HUES48 (cell line): ENCODE measurements at regions not wholly inside any gene's neighbourhood (a gene's known extent, or its start where the extent isn't known, plus 50 kb on each side); places are given as distances from the start of the nearest gene placed in this dataset.

Experiments used
- H3K27ac ChIP-seq: one replicate; pipeline ENCODE4 v1.7.0; 2013; ENCODE audit warnings: low read depth, low read length, inconsistent platforms
- H3K27me3 ChIP-seq: 2 replicates; pipeline ENCODE4 v1.6.1; 2013; ENCODE audit warnings: mild to moderate bottlenecking, low read length; ENCODE audit not compliant: control insufficient read depth, insufficient read depth
- H3K36me3 ChIP-seq: 2 replicates; pipeline ENCODE4 v1.6.1; 2013; ENCODE audit warnings: low read length; ENCODE audit not compliant: control insufficient read depth, insufficient read depth
- H3K4me1 ChIP-seq: 2 replicates; pipeline ENCODE4 v1.6.1; 2013; ENCODE audit warnings: mild to moderate bottlenecking, low read length; ENCODE audit not compliant: control insufficient read depth, insufficient read depth
- H3K4me3 ChIP-seq: 2 replicates; pipeline ENCODE4 v1.5.1; 2013; ENCODE audit warnings: mild to moderate bottlenecking, low read depth, low read length
- H3K9ac ChIP-seq: 2 replicates; pipeline ENCODE4 v1.6.1; 2013; ENCODE audit warnings: mild to moderate bottlenecking, low read depth, low read length, moderate library complexity
- H3K9me3 ChIP-seq: 2 replicates; pipeline ENCODE4 v1.6.1; 2013; ENCODE audit warnings: low read length; ENCODE audit not compliant: control insufficient read depth, insufficient read depth

DNA sequence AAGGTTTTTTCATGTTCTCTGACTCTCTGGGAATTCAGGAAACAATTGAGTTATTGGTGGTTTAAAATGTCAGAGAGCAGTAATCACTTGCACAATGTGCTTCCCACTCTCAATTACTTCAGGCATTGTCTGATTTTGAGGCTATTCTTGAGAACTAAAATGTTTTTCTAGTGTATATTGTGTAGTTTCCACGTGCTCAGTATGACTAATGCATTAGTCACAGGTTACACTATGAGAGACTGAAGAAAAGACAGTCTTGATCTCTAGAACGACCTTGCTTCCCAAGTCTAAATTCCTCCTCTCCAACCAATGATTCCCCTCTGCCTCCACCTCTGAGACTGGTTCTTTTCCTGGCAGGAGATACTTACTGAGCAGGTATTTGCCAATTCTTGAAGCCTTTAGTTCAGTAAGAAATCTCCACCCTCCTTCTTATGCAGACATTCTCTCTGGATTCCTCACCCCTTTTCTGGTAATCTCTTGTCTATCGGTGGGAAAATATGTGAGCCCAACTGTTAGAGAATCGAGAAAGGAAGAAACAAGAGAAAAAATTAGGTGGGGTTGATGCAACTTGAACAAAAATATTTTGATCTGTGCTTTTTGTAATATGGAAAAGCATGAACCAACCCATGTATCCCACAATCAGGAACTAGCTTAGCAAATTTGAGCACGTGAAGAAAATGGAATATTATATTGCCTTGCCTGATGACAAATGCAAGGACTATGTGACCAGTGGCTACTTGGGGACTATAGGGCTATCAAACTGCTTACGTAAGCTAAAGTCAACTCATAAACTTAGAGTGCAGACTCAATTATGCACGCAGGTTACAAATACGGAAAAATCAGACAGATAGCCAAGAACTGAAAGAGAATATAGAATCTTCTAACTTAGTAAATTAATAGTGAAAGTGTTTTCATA lies 61.1 kb upstream of the SLC22A16 start:
- Histone ChIP-seq H3K27me3 (no peaks in the 10 kb centered on the region), H3K9ac (no peak overlapping the region), H3K36me3 (no peaks in the 10 kb centered on the region), H3K27ac (peak overlapping the region; percentile 72), H3K9me3 (0 out of 2 replicates have a peak, but pooled peaks cover 3% of the 10 kb centered on the region), H3K4me3 (no peak overlapping the region), H3K4me1 (no peaks in the 10 kb centered on the region)

DNA sequence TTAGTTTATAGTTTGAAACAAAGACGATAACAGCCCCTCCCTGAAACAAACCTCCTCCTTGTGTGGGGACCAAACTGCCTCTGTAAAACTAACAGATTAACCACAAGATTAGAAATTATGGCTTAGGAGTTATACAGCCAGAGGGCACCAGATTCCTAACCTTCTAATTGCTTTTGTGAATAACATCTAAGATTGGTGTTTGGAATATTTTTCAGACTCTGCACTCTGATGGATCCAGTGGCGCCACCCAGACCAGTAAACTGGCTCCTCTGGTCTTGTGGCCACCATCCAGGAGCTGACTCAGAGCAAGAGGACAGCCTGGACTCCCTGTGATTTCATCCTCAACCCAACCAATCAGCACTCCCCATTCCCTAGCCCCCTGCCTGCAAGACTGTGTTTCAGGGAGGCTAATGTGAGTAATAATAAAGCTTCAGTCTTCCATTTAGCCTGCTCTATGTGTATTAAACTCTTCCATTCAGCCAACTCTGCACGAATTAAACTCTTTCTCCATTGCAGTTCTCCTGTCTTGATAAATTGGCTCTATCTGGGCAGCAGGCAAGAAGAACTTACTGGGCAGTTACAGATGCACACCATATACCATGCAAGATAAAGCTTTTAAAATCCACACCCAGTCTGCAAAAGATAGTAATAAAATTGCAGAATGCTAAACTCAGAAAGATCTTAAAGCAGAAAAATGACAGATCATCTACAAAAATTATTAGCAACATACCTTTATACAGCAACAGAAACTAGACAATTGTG lies 58.5 kb upstream of the SLC22A16 start:
- no peaks in the 10 kb centered on the region for H3K36me3 ChIP-seq
- H3K27ac ChIP-seq = no peak overlapping the region
- H3K4me3 ChIP-seq = no peak overlapping the region
- H3K9ac ChIP-seq = no peak overlapping the region
- 0 out of 2 replicates have a peak, but pooled peaks cover 3% of the 10 kb centered on the region for H3K9me3 ChIP-seq
- H3K4me1 ChIP-seq = no peaks in the 10 kb centered on the region
- H3K27me3 ChIP-seq = no peaks in the 10 kb centered on the region

DNA sequence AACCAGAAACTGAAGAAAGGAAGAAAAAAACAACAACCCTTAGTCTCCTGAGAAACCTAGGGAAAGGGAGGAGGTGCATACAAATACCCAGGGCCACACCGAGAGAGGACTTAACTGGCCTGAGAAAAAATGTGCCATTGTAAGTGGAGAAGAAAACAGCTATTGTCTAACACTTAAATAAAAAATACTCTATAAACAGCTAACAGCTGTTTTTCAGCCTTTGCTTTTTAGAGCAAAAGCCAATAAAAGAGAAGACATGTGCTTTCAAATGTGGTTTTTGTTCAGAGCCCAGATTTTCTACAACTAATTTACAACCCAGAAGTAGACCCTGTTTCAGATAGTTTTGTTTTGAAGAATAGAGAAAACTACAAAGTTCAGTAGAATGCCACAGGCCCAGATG lies 56.0 kb upstream of the SLC22A16 start:
- H3K27ac ChIP-seq = no peak overlapping the region
- no peak overlapping the region for H3K4me3 ChIP-seq
- no peaks in the 10 kb centered on the region for H3K36me3 ChIP-seq
- H3K4me1 ChIP-seq = no peaks in the 10 kb centered on the region
- 0 out of 2 replicates have a peak, but pooled peaks cover 3% of the 10 kb centered on the region for H3K9me3 ChIP-seq
- no peaks in the 10 kb centered on the region for H3K27me3 ChIP-seq
- no peak overlapping the region for H3K9ac ChIP-seq

DNA sequence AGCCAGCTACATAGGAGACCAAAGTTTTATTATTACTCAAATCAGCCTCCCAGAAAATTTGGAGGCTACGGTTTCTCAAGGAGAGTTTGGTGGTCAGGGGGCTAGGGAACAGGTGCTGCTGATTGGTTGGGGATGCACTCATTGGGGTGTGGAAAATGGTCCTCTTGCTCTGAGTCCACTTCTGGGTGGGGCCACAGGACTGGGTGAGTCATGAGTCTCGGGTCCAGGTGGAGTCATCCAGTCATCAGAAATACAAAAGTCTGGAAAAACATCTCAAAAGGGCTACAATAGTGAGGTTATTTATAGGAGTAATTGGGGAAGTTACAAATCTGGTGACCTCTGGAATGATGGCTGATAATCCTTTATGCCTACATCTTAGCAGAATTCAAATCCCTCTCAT lies 54.3 kb upstream of the SLC22A16 start:
- no peaks in the 10 kb centered on the region for H3K4me1 ChIP-seq
- 0 out of 2 replicates have a peak, but pooled peaks cover 3% of the 10 kb centered on the region for H3K9me3 ChIP-seq
- no peaks in the 10 kb centered on the region for H3K27me3 ChIP-seq
- H3K27ac ChIP-seq = no peak overlapping the region
- H3K36me3 ChIP-seq = no peaks in the 10 kb centered on the region
- no peak overlapping the region for H3K4me3 ChIP-seq
- no peak overlapping the region for H3K9ac ChIP-seq

DNA sequence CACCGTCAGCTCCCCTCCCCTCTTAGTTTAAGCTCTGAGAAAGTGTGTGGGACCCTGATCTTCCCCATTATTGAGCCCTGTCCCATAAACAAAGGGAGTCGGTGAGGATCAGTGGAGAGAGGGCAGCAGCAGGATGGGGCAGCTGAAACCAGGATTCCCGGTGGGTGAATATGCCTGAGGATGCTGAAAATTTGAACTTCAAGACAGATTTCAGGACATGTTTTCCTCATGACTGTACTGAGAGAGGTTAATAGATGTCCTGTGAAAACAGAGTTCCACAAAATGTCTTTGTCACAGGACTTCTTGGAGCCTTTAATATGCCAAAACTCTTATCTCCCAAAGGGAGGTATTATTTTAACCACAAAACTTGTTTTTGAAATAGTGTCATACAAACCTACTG lies 53.5 kb upstream of the SLC22A16 start:
- H3K27ac ChIP-seq = no peak overlapping the region

DNA sequence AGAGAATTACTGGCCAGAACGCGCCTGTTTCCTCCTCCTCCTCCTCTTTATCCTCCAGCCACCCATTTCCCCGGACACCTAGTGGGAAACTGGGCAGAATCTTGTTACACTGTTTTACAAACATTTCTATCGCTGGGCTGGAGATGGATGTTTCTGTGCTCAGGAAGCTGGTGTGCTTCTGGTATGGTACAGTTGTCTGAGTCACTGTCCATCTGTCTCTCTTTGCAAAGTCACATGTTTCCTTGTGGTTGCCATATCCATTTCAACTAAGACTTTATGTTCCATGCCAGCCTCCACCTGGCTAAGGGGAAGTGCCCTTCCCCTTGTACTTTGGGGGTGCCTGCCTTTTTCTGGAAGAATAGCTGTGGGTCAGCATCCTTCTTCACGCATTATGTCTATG lies 52.9 kb upstream of the SLC22A16 start:
- H3K27ac ChIP-seq = no peak overlapping the region
- no peaks in the 10 kb centered on the region for H3K4me1 ChIP-seq
- H3K4me3 ChIP-seq = no peak overlapping the region

More for the DNA sequence above, 53.5 kb upstream of the SLC22A16 start:
- Histone ChIP-seq H3K9ac (no peak overlapping the region), H3K4me1 (no peaks in the 10 kb centered on the region), H3K9me3 (0 out of 2 replicates have a peak, but pooled peaks cover under 1% of the 10 kb centered on the region), H3K27me3 (no peaks in the 10 kb centered on the region), H3K4me3 (no peak overlapping the region), H3K36me3 (no peaks in the 10 kb centered on the region)

DNA sequence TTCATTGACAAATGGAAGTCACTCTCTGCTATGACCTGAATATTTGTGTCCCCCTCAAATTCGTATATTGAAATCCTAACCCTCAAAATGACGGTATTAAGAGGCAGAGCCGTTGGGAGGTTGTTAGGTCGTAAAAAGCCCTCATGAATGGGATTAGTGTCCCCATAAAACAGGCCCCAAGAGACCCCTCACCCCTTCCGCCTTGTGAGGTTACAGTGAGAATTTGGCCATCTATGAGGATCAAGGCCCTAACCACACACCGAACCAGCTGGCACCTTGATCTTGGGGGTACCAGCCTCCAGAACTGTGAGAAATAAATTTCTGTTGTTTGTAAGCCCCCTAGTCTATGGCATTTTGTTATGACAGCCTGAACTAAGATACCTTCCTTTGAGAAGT lies 52.5 kb upstream of the SLC22A16 start:
- no peak overlapping the region for H3K27ac ChIP-seq
- H3K4me3 ChIP-seq = no peak overlapping the region
- no peak overlapping the region for H3K9ac ChIP-seq
- H3K9me3 ChIP-seq = no peaks in the 10 kb centered on the region
- H3K27me3 ChIP-seq = no peaks in the 10 kb centered on the region
- no peaks in the 10 kb centered on the region for H3K36me3 ChIP-seq
- no peaks in the 10 kb centered on the region for H3K4me1 ChIP-seq

More for the DNA sequence above, 52.9 kb upstream of the SLC22A16 start:
- Histone ChIP-seq H3K27me3 (no peaks in the 10 kb centered on the region), H3K9me3 (no peaks in the 10 kb centered on the region), H3K36me3 (no peaks in the 10 kb centered on the region), H3K9ac (no peak overlapping the region)

DNA sequence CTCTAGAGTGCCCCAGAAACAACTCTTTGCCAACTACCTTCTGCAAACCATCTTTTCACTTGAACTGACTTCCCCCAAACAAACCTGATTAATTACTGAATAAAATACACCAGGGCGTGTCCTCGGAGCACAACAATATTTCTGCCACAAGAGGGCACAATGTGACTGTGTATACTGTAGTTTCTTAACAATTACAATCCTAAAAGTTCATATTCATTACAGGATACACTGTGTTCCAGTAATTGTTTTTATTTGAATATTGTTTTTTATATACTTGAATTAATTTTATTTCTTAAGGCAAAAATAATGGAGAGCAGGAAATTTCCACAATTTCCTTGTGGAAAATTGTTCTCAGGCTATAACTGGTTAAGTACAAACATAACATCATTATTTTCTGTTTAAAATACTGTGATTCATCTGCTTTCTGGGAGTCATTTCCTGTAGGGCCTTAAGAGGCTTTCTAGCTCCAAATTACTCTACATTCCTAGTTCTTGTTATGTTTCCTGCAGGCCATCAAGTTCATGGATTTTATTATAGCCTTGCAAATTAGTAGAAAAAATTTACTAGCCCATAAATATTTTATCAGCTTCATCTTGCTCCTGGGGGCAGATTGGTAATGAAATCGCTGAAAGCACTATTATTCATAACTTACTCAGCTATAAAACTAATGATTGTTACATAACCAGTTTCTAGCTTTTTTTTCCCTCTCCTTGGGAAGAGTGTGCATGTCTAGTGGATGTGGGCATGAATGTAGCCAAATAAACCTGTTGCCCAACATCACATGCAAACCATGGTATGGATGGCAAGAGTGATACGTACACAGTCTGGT lies 51.9 kb upstream of the SLC22A16 start:
- no peak overlapping the region for H3K9ac ChIP-seq
- H3K9me3 ChIP-seq = no peaks in the 10 kb centered on the region
- H3K27ac ChIP-seq = no peak overlapping the region

DNA sequence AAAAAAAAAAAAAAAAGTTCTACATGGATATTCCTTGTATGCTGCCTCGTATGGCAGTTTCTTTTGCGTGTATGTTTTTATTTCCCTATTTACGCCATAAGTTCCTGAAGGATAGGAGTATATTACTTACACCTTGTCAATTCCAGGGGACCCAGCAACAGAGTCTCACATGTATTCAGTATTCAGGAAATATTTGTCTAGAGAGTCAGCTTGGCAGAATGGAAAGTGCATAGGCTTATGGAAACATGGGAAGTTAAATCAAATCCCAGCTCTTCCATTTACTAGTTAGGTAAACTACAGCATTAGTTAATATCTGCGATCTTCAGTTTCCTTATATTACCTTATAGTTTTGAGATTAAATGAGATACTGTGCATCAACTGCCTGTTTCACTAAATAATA lies 51.1 kb upstream of the SLC22A16 start:
- Histone ChIP-seq H3K27me3 (no peaks in the 10 kb centered on the region), H3K27ac (no peak overlapping the region), H3K9ac (no peak overlapping the region), H3K36me3 (no peaks in the 10 kb centered on the region), H3K4me3 (no peak overlapping the region), H3K9me3 (no peaks in the 10 kb centered on the region), H3K4me1 (no peaks in the 10 kb centered on the region)

More for the DNA sequence above, 51.9 kb upstream of the SLC22A16 start:
- Histone ChIP-seq H3K4me3 (no peak overlapping the region), H3K4me1 (no peaks in the 10 kb centered on the region), H3K36me3 (no peaks in the 10 kb centered on the region), H3K27me3 (no peaks in the 10 kb centered on the region)

DNA sequence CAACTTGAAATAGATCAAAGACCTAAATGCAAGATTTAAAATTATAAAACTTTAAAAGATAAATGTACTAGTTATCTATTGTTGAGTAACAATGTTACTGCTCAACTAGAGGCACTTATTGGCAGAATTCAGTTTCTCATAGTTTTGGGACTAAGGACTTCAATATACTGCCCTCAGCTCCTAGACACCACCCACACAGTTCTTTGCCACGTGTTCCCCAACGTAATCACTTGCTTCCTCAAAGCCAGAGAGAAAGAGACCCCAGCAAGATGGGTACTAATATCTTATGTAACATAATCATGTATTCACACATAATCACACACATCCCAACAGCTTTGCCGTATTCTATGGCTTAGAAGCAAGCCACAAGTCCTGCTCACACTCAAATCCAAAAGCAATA lies 50.3 kb upstream of the SLC22A16 start:
- Histone ChIP-seq H3K9me3 (no peaks in the 10 kb centered on the region), H3K9ac (no peak overlapping the region), H3K27me3 (no peaks in the 10 kb centered on the region), H3K27ac (no peak overlapping the region), H3K4me3 (no peak overlapping the region), H3K4me1 (no peaks in the 10 kb centered on the region), H3K36me3 (no peaks in the 10 kb centered on the region)
